Left lung (tissue), 4 donors: ENCODE measurements at regions not wholly inside any gene's neighbourhood (a gene's known extent, or its start where the extent isn't known, plus 50 kb on each side); places are given as distances from the start of the nearest gene placed in this dataset.

Experiments used
- ATAC-seq: fragments of 200-7000 bp; cut with Tn5 transposase; one replicate; pipeline ENCODE4 v1.9.1; 2020; ENCODE audit warnings: moderate library complexity
- DNase-seq, 4 donors: peaks; one replicate each; pipeline ENCODE4 v3.0.0-alpha.2; 2013 to 2020
- H3K27ac ChIP-seq, 2 donors: fragments of 200-600 bp; sonication (generic) in 1 of 2; one replicate each; pipeline versions ENCODE4 v1.5.0 to v1.8.0; 2020 to 2021
- H3K27me3 ChIP-seq, 2 donors: fragments of 200-600 bp; sonication (generic) in 1 of 2; one replicate each; pipeline versions ENCODE4 v1.5.0 to v1.8.0; 2020 to 2021
- H3K36me3 ChIP-seq, 2 donors: fragments of 200-600 bp; sonication (generic) in 1 of 2; one replicate each; pipeline versions ENCODE4 v1.5.0 to v1.8.0; 2020 to 2021
- H3K4me1 ChIP-seq, 2 donors: fragments of 200-600 bp; one replicate each; pipeline ENCODE4 v1.8.0; 2021
- H3K4me3 ChIP-seq, 2 donors: fragments of 200-600 bp; sonication (generic) in 1 of 2; one replicate each; pipeline versions ENCODE4 v1.5.0 to v1.8.0; 2020 to 2021; ENCODE audit warnings: mild to moderate bottlenecking in 1 of 2
- H3K9me3 ChIP-seq, 2 donors: fragments of 200-600 bp; sonication (generic) in 1 of 2; one replicate each; pipeline versions ENCODE4 v1.5.0 to v1.8.0; 2020 to 2021
- CTCF ChIP-seq, 2 donors: fragments of 200-600 bp; sonication (generic) in 1 of 2; IDR thresholded peaks; one replicate each; pipeline versions ENCODE4 v1.5.0 to v1.8.0; 2021; ENCODE audit warnings: antibody characterized with exemption in 2 of 2
- intact Hi-C, 2 donors: fragments of 100-400 bp; cut with DNase I; formaldehyde crosslinking; loops; one replicate each; pipeline versions ENCODE4 v1.11.2 to v1.14.2; 2022
- donor health status: DM: no; HTN: yes; CAD: no.
- donor health status: DM: no; HTN: no; CAD: no.

- no peak for TF ChIP-seq CTCF (IDR thresholded peaks at IDR 0.05)
- ATAC-seq (no peak), DNase-seq (no peak)
Measured at GRCh38 chr6:155949256-155949655, 493.6 kb upstream of the NOX3 start.

GRCh38 chr6:155946860-155947259, 491.2 kb upstream of the NOX3 start:
- intact Hi-C loops, result no loop called here
- H3K4me1 ChIP-seq, result no peaks in the 10 kb centered on the region
- H3K27me3 ChIP-seq, result no peaks in the 10 kb centered on the region
- ATAC-seq (no peak), DNase-seq (peak in 1 of 4 donors; percentile 73)
- no peak overlapping the region for H3K4me3 ChIP-seq
- peaks cover 0 to 17% of the 10 kb centered on the region in 2 donors for H3K9me3 ChIP-seq
- no peak for TF ChIP-seq CTCF (IDR thresholded peaks at IDR 0.05)
- H3K27ac ChIP-seq, result no peak overlapping the region
- no peaks in the 10 kb centered on the region for H3K36me3 ChIP-seq

More at GRCh38 chr6:155949256-155949655, 493.6 kb upstream of the NOX3 start:
- intact Hi-C loops, result no loop called here
- H3K27ac ChIP-seq, result no peak overlapping the region
- peaks cover 0 to 17% of the 10 kb centered on the region in 2 donors for H3K9me3 ChIP-seq
- no peak overlapping the region for H3K4me3 ChIP-seq
- no peaks in the 10 kb centered on the region for H3K4me1 ChIP-seq
- H3K27me3 ChIP-seq, result no peaks in the 10 kb centered on the region
- no peaks in the 10 kb centered on the region for H3K36me3 ChIP-seq

- TF ChIP-seq CTCF (IDR thresholded peaks at IDR 0.05), result no peak
- Histone ChIP-seq H3K27ac (no peak overlapping the region), H3K9me3 (peaks cover 0 to 17% of the 10 kb centered on the region in 2 donors), H3K27me3 (no peaks in the 10 kb centered on the region), H3K4me1 (no peaks in the 10 kb centered on the region), H3K4me3 (no peak overlapping the region), H3K36me3 (no peaks in the 10 kb centered on the region)
- DNase-seq (no peak), ATAC-seq (no peak)
- intact Hi-C loops, result no loop called here
Measured at GRCh38 chr6:155943635-155944034, 488.0 kb upstream of the NOX3 start.

GRCh38 chr6:155939253-155939652, 483.6 kb upstream of the NOX3 start:
- H3K36me3 ChIP-seq, result no peaks in the 10 kb centered on the region
- H3K9me3 ChIP-seq, result peaks cover 0 to 4% of the 10 kb centered on the region in 2 donors
- no peak overlapping the region for H3K4me3 ChIP-seq
- TF ChIP-seq CTCF (IDR thresholded peaks at IDR 0.05), result no peak
- no peaks in the 10 kb centered on the region for H3K27me3 ChIP-seq
- no peaks in the 10 kb centered on the region for H3K4me1 ChIP-seq
- intact Hi-C loops, result no loop called here
- no peak overlapping the region for H3K27ac ChIP-seq
- ATAC-seq (no peak), DNase-seq (no peak)

- Histone ChIP-seq H3K4me1 (no peaks in the 10 kb centered on the region), H3K27ac (no peak overlapping the region), H3K27me3 (no peaks in the 10 kb centered on the region), H3K36me3 (no peaks in the 10 kb centered on the region), H3K4me3 (no peak overlapping the region), H3K9me3 (peaks cover 0 to 4% of the 10 kb centered on the region in 2 donors)
- ATAC-seq (no peak), DNase-seq (no peak)
- intact Hi-C loops, result no loop called here
- TF ChIP-seq CTCF (IDR thresholded peaks at IDR 0.05), result no peak
Measured at GRCh38 chr6:155936551-155936950, 480.9 kb upstream of the NOX3 start.
